Activated CD4-positive, alpha-beta T cell treated with anti-CD3 and anti-CD28 coated beads, Interleukin-2, amount 10 ng/mL, durations not matched to agents 7 days and 5 days (primary cell): ENCODE measurements at regions not wholly inside any gene's neighbourhood (a gene's known extent, or its start where the extent isn't known, plus 50 kb on each side); places are given as distances from the start of the nearest gene placed in this dataset.

Experiments
- CTCF ChIA-PET: fragments of 350-600 bp; sonication (Branson Sonifier 250); formaldehyde crosslinking; loops from one replicate; lab custom pipeline; 2021; ENCODE audit warnings: antibody characterized with exemption; lab: Charles Lee
- POLR2A ChIA-PET: fragments of 350-600 bp; sonication (Branson Sonifier 250); formaldehyde crosslinking; loops from one replicate; lab custom pipeline; 2021; ENCODE audit warnings: antibody characterized with exemption; lab: Charles Lee
- DNase-seq: peaks from one replicate; pipeline ENCODE4 v3.0.0-alpha.2; 2020
- H3K27ac Mint-ChIP-seq: one replicate; pipeline ENCODE4 v1.8.0; 2021; ENCODE audit warnings: mild to moderate bottlenecking, moderate library complexity, mixed read lengths
- H3K27me3 Mint-ChIP-seq: one replicate; pipeline ENCODE4 v1.8.0; 2021; ENCODE audit warnings: mixed read lengths
- H3K36me3 Mint-ChIP-seq: one replicate; pipeline ENCODE4 v1.8.0; 2021; ENCODE audit warnings: low read depth, mixed read lengths
- H3K4me1 Mint-ChIP-seq: one replicate; pipeline ENCODE4 v1.8.0; 2021; ENCODE audit warnings: mixed read lengths
- H3K4me3 Mint-ChIP-seq: one replicate; pipeline ENCODE4 v1.8.0; 2021; ENCODE audit warnings: mild to moderate bottlenecking, moderate library complexity, mixed read lengths
- H3K9me3 Mint-ChIP-seq: one replicate; pipeline ENCODE4 v1.8.0; 2021; ENCODE audit warnings: mixed read lengths

DNA sequence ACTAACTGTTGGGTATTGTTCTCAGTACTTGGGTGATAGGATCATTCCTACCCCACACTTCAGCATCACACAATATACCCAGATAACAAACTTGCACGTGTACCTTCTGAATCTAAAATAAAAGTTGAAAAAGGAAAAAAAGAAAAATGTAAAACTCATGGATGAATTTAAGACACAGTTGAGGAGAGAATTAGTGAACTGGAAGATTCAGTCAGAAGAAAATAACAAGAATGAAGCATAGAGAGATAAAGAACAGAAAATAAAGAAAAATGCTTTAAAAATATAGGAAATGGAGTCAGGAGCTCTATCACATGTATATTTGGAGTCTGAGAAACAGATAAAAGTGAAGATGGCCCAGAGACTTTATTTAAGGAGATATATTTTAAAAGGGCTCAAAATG lies 90.4 kb upstream of the SALL3 start:
- ChIA-PET POLR2A (no interaction called here), CTCF (interaction anchor here (1.9 kb wide), 1 partner anchor 14 kb away, joined by 5 read pairs; no protein-coding TSS in a partner anchor)
- no peaks in the 10 kb centered on the region for H3K36me3 Mint-ChIP-seq
- no peak overlapping the region for H3K27ac Mint-ChIP-seq
- no peak for DNase-seq
- peaks cover 28% of the 10 kb centered on the region for H3K9me3 Mint-ChIP-seq
- no peak overlapping the region for H3K4me3 Mint-ChIP-seq
- no peaks in the 10 kb centered on the region for H3K4me1 Mint-ChIP-seq
- H3K27me3 Mint-ChIP-seq: no peaks in the 10 kb centered on the region

DNA sequence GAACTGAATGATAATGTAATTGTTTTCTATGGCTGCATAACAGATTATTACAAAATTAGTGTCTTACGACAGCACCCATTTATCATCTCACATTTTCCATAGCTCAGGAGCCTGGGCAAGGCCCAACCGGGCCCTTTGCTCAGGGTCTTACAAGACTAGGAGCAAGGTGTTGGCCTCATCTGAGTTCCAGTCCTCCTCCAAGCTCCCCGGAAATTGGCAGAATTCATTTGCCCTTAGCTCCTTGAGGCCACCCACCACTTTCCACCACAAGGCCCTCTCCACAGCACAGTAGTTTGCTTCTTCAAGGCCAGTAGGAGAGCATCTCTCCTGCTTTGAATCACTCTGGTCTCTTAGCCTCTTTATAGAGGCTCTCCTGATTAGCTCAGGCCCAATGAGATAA lies 89.2 kb upstream of the SALL3 start:
- Mint-ChIP-seq H3K36me3 (no peaks in the 10 kb centered on the region), H3K27ac (no peak overlapping the region), H3K9me3 (peaks cover 24% of the 10 kb centered on the region), H3K4me3 (no peak overlapping the region), H3K4me1 (no peaks in the 10 kb centered on the region), H3K27me3 (no peaks in the 10 kb centered on the region)
- POLR2A ChIA-PET: no interaction called here
- CTCF ChIA-PET: interaction anchor here (1.9 kb wide), 1 partner anchor 15 kb away, joined by 5 read pairs; no protein-coding TSS in a partner anchor
- no peak for DNase-seq

DNA sequence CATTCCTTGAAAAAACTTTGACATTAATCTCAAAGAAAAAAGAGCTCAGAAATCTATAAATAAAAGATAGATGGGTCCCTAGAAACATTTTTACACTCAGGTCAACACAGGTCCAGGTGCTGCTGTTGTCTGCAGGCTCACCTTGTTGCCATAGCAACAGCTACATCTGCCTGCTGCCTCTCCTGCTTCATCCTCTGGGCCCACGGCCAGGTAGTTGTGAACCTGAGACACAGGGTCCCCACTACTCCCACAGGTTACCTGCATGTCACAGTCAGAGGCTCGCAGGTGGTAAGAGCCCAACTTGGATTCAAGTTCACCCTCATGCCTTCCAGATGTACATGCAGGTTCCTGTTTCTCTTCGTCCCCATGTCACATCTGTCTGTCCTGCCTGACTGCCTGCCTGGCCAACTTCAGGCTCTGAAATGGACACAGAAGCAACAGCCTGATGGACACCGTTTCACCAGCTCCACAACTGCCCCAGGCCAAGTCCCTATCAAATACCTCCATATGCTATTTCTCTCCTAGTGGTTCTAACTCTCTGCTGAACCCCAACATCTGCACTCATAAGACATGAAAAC lies 88.3 kb upstream of the SALL3 start:
- Mint-ChIP-seq H3K4me3 (no peak overlapping the region), H3K27me3 (no peaks in the 10 kb centered on the region), H3K36me3 (no peaks in the 10 kb centered on the region), H3K27ac (no peak overlapping the region), H3K9me3 (peaks cover 22% of the 10 kb centered on the region), H3K4me1 (no peaks in the 10 kb centered on the region)
- ChIA-PET POLR2A (no interaction called here), CTCF (no interaction called here)
- no peak for DNase-seq

DNA sequence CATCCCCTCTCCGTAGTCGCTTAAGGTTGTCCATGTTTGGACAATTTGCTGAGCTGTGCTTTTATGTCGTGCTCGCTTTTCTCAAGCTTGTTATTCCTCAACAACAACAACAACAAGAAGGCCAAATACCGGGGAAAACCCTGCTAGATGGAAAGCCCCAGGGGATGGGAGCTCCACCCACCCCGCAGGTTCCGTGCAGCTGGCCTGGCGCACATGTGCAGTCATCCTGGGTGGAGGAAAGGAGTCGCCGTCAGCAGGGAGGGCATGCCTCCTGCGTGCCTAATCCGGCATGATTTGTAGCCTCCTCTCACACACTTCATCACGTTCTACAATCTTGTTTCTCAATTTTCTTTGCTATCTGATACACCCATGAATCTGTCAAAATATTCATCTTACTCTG lies 87.4 kb upstream of the SALL3 start:
- Mint-ChIP-seq H3K9me3 (peaks cover 18% of the 10 kb centered on the region), H3K4me1 (no peaks in the 10 kb centered on the region), H3K27ac (no peak overlapping the region), H3K27me3 (no peaks in the 10 kb centered on the region), H3K4me3 (no peak overlapping the region), H3K36me3 (no peaks in the 10 kb centered on the region)
- ChIA-PET CTCF (no interaction called here), POLR2A (no interaction called here)
- DNase-seq: no peak

DNA sequence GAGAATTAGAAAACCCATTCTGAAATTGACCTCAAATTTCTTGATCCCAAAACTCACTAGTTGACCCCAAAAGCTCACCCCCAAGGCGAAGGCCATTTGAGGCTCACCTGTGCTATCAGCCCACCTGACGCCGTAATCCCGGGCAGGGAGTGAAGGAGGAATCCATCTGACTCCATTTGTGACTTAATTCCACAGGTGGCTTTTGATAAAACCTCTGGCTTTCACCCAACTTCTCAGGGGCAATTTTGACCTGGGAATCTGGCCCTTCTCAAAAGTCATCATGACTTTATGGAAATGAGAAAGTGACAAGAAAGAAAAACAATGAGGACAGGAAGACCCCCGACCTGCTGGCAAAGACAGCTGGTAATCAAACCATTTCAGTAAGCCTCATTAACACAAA lies 86.9 kb upstream of the SALL3 start:
- peaks cover 16% of the 10 kb centered on the region for H3K9me3 Mint-ChIP-seq
- no peaks in the 10 kb centered on the region for H3K27me3 Mint-ChIP-seq
- no peaks in the 10 kb centered on the region for H3K36me3 Mint-ChIP-seq
- H3K27ac Mint-ChIP-seq: no peak overlapping the region
- POLR2A ChIA-PET: no interaction called here
- H3K4me3 Mint-ChIP-seq: no peak overlapping the region
- no peak for DNase-seq
- CTCF ChIA-PET: no interaction called here
- H3K4me1 Mint-ChIP-seq: no peaks in the 10 kb centered on the region

DNA sequence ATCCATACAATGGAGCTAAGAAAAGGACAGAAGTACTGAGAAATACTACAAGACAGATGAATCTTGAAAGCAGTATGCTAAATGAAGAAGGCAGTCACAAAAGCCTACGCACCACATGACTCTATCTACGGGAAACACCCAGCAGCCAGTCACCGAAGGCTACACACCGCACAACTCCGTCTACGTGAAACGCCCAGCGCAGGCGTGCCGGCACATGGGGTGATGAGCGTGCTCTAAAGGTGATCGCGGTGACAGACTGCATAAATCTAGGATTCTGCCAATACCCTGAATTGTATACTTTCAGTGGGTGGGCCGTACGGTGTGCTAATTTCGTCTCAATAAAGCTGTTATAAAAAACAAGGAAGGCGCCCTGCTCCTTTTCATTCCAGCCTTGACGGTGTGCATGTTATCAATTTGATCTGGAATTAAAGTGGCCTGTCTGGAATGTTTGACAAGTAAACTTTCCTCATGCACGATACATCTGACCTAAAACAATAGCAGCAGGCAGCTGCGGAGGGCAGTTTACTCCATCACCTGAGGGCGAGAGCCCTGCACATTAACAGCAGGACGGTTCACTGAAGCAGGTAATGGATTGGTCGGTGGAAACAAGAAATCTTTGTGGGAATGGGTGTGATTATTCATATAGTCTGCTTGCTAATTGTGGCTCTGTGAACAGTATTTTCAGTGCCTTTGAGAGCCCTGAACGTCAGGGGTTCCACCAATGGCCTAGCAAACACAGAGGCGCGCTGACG lies 86.2 kb upstream of the SALL3 start:
- CTCF ChIA-PET: no interaction called here
- no peak overlapping the region for H3K27ac Mint-ChIP-seq
- no peak for DNase-seq
- H3K36me3 Mint-ChIP-seq: no peaks in the 10 kb centered on the region
- H3K27me3 Mint-ChIP-seq: no peaks in the 10 kb centered on the region
- H3K4me3 Mint-ChIP-seq: no peak overlapping the region
- H3K4me1 Mint-ChIP-seq: no peaks in the 10 kb centered on the region
- H3K9me3 Mint-ChIP-seq: peaks cover 15% of the 10 kb centered on the region
- POLR2A ChIA-PET: no interaction called here

DNA sequence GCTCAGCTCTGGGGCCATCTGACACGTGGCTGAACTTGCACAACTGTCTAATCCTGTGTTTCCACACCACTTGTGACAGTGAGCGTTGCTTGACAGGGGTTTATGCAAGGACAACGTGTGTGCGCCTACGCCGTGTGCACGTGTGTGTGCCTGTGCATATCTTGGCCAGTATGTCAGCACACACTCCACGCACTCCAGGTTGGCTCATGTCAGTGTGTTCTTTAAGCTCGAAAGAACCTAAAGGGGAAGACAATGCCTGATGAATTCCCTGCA lies 85.6 kb upstream of the SALL3 start:
- Mint-ChIP-seq H3K27ac (no peak overlapping the region), H3K4me3 (no peak overlapping the region), H3K27me3 (no peaks in the 10 kb centered on the region), H3K36me3 (no peaks in the 10 kb centered on the region), H3K4me1 (no peaks in the 10 kb centered on the region), H3K9me3 (peaks cover 10% of the 10 kb centered on the region)
- DNase-seq: no peak
- CTCF ChIA-PET: no interaction called here
- POLR2A ChIA-PET: no interaction called here

DNA sequence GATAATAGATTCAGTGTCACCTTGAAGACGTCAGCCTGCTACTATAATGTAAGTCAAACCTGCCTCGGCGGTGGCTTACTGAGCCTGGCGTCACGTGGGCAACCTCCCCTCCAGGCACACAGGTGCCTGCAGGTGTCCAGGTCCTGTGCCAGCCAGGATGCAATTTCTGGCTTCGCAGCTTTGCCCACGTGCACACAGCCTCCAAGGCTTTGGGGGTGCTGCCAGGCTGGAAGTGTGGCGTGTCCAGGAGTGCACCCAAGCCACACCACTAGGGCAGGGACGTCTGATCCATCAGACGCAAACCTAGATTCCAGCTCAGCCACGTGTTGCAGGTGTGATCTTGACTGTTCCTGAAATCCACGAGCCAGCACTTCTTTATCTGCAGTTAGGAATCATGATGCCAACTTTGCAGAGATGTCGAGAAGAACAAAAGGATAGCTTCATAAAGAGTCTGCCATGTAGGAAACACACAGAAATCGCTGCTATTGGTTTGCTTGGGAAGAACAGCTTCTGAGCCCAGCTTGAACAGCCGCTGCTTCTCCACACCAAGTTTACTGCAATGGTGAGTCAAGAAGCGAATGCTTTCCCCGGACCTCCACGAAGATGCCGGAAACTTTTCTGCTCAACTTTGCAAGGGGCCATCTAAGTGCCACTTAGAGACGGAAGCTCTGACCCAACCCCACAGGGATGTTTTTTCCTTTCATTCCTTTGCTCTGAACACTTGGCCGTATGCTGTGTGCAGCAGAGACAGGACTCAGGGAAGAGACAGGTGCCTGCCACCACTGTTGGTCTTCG lies 84.2 kb upstream of the SALL3 start:
- Mint-ChIP-seq H3K36me3 (no peaks in the 10 kb centered on the region), H3K27ac (no peak overlapping the region), H3K27me3 (no peaks in the 10 kb centered on the region), H3K9me3 (peaks cover 4% of the 10 kb centered on the region), H3K4me1 (no peaks in the 10 kb centered on the region), H3K4me3 (no peak overlapping the region)
- ChIA-PET CTCF (interaction anchor here (1.3 kb wide), 1 partner anchor 11 kb away, joined by 3 read pairs; no protein-coding TSS in a partner anchor), POLR2A (no interaction called here)
- DNase-seq: no peak

DNA sequence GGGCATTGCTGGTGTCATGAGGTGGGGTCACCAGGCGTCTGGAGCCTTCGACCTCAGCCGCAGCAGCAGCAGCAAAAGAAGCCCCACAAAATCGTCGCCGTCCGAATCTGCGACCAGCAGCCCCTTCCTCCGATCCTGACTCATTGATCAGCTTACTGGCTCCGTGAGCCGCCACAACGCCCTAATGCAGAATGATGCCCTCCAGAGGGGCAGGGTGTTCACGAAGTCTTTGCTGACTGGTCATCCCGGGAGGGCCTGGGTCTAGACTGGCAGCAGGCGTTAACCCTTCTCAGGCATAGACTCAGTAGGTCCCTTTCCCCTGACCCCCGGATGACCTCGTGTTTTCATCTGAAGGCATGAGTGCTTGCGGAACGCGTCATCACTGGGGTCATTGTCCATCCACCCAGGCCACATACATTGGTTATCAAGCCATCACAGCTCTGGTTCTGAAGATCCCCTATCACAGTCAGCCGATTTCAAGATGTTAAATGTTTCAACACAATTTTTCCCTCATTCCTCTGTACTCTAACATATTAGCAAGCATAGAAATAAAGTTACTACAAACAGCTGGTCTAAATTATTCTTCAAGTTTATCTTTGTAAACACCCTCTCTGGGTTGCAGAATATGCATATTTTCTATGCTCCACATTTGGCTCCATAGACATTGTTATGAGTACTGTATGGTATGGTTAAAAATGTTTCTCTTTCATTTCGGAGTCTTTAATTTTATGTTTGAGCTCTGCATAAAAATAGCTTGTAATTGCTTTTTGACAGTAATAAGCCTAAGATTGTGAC lies 83.3 kb upstream of the SALL3 start:
- no peak for DNase-seq
- Mint-ChIP-seq H3K4me3 (no peak overlapping the region), H3K9me3 (no peaks in the 10 kb centered on the region), H3K36me3 (no peaks in the 10 kb centered on the region), H3K27me3 (no peaks in the 10 kb centered on the region), H3K4me1 (no peaks in the 10 kb centered on the region), H3K27ac (no peak overlapping the region)
- CTCF ChIA-PET: interaction anchor here (1.3 kb wide), 1 partner anchor 12 kb away, joined by 3 read pairs; no protein-coding TSS in a partner anchor
- POLR2A ChIA-PET: no interaction called here

DNA sequence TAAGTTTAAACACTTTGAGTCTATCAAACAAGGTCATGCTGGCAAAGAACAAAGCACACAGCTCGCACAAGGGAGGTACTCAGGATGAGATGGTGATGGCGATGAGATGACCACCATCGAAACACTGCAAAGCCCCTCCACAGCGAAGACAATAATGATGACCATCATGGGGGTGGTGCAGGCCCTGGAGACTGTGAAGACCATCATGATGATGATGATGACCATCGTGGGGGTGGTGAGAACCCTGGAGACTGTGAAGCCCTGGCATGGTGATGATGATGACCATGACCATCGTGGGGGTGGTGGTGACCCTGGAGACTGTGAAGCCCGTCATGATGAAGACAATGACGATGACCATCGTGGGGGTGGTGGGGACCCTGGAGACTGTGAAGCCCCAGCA lies 81.6 kb upstream of the SALL3 start:
- Mint-ChIP-seq H3K9me3 (no peaks in the 10 kb centered on the region), H3K4me3 (no peak overlapping the region), H3K4me1 (no peaks in the 10 kb centered on the region), H3K36me3 (no peaks in the 10 kb centered on the region), H3K27me3 (no peaks in the 10 kb centered on the region), H3K27ac (no peak overlapping the region)
- ChIA-PET POLR2A (no interaction called here), CTCF (interaction anchor here (0.6 kb wide), 1 partner anchor 9 kb away, joined by 3 read pairs; no protein-coding TSS in a partner anchor)
- DNase-seq: no peak

DNA sequence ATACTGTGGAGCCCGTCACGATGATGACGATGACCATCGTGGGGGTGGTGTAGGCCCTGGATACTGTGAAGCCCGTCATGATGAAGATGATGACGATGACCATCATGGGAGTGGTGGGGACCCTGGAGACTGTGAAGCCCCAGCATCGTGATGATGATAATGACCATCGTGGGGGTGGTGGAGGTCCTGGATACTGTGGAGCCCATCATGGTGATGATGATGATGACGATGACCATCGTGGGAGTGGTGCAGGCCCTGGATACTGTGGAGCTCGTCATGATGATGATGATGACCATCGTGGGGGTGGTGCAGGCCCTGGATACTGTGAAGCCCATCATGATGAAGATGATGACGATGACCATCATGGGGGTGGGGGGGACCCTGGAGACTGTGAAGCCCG lies 81.0 kb upstream of the SALL3 start:
- Mint-ChIP-seq H3K4me3 (no peak overlapping the region), H3K9me3 (no peaks in the 10 kb centered on the region), H3K27me3 (no peaks in the 10 kb centered on the region), H3K4me1 (no peaks in the 10 kb centered on the region), H3K36me3 (no peaks in the 10 kb centered on the region), H3K27ac (no peak overlapping the region)
- POLR2A ChIA-PET: no interaction called here
- no peak for DNase-seq
- CTCF ChIA-PET: no interaction called here

DNA sequence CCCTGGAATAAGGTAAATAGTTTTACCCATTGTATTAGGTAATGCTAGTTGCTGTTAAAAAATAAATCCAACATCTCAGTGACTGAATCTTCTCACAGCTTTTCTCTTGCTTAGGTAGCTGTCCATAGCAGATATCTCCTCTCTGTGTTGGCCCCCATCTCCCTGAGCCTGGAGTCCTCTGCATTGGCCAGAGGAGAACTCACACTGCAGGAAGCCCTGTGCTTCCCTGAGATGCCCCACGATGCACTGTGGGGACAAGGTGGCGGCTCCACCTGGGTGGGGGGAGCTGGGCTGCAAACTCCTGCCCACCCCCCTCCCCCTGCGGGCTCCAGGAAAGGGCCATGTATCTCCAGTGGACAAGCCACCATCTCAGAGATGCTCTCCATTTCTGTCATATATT lies 80.4 kb upstream of the SALL3 start:
- Mint-ChIP-seq H3K27ac (no peak overlapping the region), H3K4me3 (no peak overlapping the region), H3K4me1 (no peaks in the 10 kb centered on the region), H3K27me3 (no peaks in the 10 kb centered on the region), H3K36me3 (no peaks in the 10 kb centered on the region), H3K9me3 (no peaks in the 10 kb centered on the region)
- ChIA-PET POLR2A (no interaction called here), CTCF (no interaction called here)
- no peak for DNase-seq
